ENCODE measurements at regions not wholly inside any gene's neighbourhood (a gene's known extent, or its start where the extent isn't known, plus 50 kb on each side); places are given as distances from the start of the nearest gene placed in this dataset.

DNA sequence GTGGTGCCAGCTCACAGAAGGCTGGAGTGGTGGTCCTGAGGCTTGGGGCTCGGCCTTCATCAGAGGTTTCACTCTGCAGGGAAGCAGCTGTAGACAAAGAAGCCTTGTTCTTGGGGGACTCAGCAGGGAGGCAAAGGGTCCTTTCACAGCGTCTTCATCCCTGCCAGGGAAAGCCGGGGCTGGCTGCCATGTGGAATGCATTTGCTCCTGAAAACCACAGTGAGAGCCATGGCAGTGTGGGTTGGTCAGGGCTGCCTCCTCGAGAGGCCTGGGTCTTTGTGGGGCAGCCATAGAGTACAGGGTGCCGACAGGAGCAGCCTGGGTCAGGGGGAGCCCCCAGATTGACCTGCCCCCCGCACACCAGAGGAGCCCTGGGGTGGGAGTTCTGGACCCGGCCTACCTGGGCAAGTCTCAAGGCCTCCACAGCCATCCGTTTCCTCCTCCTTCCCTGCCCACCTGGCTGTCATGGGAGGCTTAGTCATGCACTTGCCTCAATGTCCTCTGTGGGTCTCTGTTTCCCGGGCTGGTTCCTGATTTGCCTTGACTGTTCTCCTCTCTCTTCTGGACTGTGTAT, 144.0 kb downstream of the CDC5L start:
- no peak for DNase-seq (ENCODE audit: low read depth)

DNA sequence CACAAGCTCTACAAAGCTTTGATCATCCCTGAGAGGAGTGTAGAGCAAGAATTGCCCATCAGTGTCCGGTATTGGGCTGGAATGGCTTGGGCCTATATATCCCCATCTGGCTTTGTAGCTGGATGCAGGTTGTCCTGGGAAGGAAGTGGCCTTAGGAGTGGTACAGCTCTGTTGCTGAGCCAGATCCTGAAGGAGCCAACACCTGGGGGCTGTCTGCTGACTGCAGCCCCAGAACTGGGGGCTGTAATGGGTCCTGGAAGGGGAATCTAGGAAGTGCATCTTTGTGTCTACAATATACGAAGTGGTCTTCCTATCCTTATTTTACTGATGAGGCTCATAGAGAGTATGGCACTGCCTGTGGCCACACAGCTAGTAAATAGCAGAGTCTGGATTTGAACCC, 145.9 kb downstream of the CDC5L start:
- no peak for DNase-seq (ENCODE audit: low read depth)

DNA sequence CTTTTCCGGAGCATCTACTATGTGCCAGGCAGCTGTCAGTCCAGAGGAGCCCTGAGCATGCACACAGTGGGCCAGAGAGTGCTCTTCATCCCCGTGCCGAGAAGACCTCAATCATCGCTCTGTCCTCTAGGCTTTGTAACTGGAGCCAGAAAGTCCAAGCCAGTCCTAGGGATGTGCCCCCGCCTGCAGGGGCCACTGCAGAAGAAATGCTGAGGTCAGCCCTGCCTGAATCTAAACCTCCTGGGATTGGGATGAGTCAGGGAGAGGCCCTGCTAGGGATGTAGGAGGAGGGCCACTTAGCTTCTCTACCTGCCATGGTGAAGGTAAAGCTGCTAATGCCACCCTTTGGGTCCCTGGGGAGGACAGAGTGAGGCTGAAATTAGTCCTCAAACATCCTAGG, 146.8 kb downstream of the CDC5L start:
- no peak for DNase-seq (ENCODE audit: low read depth)

DNA sequence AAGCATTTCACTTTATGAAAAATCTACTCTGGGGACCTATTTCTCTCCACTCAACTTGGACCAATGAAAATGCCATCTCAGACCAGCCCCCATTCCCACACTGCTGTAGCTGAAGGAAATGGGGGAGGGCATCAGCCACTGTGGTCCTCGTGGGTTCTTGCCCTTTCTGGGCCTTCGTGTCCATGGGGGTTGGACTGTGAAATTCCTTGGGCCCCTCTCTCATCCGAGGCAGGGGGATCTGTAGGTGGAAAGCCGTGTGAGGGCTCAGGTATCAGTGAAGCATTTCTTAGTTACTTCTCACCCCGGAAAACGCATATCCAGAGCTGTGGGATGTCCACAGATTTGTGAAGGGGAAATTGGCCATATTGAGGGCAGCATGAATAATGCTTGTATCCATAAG, 147.9 kb downstream of the CDC5L start:
- DNase-seq (ENCODE audit: low read depth): no peak

DNA sequence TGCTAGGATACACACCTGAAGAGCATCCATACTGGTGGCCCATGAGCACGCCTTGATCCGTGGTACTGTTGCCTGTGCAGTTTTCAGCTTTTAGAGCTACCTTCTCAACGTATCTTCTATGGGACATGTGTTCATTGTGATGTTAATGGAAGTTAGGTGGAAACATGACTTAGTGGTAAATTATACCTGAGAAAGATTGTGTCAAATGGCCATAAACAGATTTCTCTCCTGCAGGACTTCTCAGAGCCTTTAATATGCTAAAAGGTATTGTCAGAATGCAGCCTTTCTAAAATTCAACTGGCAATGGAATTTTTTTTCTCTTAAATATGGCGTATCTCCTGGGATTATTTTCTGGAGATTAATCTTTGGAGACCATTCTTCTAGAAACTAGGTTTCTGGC, 148.5 kb downstream of the CDC5L start:
- no peak for DNase-seq (ENCODE audit: low read depth)

DNA sequence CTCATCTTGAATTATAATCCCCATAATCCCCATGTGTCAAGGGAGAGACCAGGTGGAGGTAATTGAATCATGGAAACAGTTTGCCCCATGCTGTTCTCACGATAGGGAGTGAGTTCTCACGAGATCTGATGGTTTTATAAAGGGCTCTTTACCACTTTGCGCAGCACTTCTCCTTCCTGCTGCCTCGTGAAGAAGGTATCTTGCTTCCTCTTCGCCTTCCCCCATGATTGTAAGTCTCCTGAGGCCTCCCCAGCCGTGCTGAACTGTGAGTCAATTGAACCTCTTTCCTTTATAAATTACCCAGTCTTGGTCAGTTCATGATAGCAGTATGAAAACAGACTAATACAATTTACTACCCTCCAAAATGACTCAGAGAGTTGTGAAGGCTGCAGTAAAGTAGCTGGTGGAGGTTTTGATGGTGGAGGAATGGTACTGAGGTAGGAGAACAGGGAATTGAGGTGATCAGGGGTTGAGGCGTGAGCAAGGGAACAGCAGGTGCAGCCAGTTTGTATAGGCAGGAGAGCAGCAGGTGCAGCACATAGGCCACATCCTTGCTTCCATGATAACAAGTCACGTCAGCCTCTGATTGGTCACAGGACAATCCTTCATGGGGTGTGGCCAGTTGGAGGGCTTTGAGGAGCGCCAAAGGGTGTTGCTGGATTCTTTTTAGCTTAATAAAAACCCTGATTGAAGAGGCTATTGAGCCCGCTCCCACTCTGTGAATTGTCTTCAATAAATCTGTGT, 150.0 kb downstream of the CDC5L start:
- DNase-seq (ENCODE audit: low read depth): no peak

DNA sequence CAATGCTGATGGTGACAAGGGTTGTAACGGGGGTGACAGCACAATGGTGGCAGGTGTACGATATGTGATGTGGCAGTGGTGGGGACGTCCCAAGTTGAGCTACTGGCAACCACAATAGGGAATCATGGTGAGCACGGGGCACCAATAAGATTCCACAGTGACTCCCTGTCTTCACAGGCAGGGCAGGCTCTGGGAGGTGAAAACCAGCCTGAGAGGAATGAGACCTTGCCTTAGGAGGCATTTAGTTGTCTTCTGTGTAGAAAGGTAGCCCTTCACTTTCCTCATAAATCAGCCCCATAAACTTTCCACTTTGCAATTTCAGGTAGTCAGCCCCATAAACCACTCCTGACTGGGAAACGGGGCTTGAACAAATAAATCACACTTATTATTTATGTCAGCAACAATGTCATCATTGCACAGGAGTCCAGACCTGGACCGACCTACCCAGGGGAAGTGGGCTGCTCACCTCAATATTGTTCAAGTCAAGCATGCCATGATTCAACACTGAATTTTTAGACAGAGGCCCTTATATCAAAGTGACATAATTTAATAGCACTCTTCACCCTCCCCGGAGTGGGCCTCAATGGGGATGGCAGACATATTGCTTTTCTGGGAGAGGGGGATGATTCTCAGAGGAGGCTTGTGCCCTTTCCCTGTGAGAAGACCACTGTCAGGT, 150.8 kb downstream of the CDC5L start:
- DNase-seq (ENCODE audit: low read depth): no peak

DNA sequence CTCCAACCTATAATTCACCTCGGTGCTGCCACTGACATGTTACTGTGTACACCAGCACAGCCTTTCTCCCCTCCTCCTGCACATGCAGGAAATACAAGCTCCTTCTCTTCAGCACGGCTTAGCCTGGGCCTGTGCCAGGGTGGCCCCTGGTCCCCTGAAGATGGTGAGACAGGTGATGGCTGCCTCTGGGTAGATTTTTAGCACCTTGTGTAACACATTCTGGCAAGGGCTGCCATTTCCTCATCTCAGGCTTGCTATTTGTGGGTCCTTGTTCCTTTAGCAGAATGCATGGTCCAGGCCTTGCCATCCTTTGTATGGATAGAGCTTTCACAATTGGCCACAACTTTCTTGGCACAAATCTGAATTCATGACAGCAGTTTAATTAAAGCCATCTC, 151.3 kb downstream of the CDC5L start:
- no peak for DNase-seq (ENCODE audit: low read depth)

DNA sequence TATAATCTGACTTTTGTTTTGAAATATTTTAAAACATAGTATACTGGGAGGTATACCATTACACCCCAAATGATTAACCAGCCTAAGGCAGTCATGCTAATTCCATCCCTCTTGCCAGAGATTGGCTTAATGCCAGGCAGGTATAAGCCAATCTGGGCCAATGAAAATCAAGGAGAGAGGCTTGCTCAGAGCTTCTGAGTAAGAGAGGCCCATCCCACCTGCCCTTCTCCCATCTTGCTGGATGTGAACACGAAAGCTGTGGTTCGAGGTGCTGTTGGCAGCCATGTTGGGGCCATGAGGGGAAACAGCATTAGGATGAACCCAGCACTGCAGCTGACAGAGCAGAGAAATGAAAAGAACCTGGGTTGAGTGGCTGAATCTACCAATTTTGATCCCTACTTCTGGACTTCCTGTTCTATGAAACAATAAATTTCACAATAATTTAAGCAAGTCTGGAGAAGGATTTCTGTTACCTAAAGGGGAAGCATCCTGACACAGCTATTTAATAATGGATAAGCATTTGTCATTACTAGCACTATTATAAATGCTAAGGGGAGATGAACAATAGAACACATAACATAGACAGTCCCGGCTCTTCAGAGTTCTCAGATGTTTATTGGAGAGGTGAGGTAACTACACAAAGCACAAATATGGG, 152.3 kb downstream of the CDC5L start:
- no peak for DNase-seq (ENCODE audit: low read depth)

DNA sequence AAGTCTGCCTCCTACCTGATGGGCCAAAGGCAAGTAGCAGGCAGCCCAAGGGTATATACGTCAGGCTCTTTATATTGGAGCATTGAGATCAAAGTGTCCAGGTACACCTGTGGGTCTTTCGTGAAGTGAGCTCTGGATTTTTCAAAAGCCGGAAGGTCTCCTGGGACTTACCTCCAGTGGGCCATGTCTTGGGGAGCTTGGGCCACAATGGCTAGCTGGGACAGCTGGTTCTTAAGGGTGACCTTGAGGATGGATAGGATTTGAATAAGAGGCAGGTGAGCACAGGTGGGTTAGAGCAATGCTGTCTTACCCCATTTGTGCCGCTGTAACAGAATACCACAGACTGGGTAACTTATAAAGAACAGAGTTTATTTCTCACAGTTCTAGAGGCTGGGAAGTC, 153.4 kb downstream of the CDC5L start:
- DNase-seq (ENCODE audit: low read depth): no peak

DNA sequence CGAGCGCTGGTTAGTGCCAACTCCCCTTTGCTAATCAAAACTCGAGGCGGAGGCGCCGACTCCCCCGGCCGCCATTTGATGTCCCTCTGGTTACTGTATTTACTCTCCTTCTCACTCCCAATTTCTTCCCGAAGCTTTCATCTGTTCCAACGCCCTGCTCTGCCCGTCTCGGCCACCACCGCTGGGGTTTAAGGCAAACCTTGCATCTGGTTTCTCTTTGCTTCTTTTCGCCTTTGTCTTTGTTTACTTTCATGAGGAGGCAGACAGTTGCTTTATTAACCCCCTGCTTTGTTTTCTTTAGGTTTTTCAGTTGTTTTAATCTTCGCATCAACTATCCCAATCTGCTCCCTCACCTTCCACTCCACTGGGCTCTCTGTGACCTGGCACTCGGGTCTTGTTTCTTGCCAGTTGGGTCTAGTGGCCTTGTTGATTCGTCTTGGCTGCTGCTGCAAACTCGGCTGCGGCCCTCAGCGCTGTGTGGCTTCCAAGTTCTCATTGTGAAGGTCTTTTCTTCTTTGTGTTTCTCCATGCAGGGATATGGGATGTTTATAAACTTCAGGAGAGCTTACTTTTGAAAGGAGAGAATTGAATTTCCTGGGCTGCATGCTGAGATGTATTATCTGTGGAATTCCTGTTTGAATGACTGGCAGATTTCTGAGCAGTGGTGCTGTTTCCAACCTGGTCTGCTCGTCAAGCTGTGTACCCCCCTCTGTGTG, 155.1 kb downstream of the CDC5L start:
- DNase-seq (ENCODE audit: low read depth): peak; percentile 21

DNA sequence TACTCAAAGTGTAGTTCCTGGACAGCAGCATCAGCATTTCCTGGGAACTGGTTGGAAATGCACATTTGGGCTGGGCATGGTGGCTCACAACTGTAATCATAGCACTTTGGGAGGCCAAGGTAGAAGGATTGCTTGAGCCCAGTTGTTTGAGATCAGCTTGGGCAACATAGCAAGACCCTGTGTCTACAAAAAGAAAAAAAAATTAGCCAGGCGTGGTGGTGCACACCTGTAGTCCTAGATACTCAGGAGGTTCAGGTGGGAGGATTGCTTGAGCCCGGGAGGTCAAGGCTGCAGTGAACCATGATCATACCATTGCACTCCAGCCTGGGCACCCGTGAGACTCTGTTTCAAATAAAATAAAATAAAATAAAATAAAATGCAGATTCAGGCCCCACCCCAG, 156.2 kb downstream of the CDC5L start:
- DNase-seq (ENCODE audit: low read depth): no peak

DNA sequence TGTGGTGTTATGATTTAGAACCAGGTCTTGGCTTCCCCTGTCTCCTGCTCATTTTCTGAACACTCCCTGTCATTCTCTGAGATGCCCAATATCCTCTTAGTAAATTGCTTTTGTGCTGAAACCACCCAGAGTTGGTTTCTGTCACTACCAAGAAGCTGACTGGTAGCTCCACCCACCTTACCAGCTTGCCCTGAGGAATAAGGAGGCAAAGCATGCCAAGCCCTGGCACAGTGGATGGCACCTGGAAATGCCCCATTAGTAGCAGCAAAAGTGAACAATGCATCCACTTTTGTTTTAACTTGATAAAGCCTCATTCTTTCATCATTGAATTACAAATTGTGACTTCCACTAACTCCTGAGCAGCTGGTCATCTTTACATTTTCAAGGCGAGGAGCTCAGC, 157.7 kb downstream of the CDC5L start:
- DNase-seq (ENCODE audit: low read depth): no peak

DNA sequence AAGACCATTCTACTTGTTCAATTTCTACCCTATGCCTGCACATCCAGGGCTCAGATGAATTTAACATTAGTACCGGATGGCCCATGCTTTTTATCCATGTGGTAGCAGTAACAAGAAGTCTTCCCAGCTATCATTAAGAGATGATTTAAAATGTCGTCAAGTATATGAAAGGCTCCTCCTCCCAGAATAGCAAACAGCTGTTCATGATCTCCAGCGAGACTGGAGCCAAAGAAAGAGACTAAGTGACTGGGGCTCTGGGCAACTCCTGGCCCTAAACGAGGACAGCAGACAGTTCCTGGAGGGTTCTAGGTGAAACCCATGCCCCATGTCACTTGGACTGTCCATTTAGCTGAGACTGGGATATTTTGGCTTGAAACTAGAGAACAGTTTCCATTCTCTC, 160.8 kb downstream of the CDC5L start:
- no peak for DNase-seq (ENCODE audit: low read depth)

DNA sequence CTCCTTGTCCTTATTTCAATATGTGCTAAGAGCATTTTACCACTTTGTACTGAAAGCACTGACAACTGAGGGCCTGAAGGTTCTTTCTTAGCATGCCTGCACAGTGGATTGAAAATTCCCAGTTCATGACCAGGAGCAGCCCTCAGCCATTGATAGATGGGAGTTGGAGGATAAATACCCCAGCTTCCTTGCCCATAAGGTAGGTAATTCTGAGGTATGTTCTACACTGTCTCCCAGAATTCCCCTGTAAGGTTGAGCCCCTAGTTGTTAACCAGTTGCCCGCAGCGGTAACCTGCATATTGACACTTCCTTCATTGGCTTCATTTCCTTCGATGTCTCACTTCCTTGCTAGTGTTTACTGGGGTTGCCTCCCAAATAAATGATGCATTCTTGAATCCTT, 162.0 kb downstream of the CDC5L start:
- DNase-seq (ENCODE audit: low read depth): no peak

DNA sequence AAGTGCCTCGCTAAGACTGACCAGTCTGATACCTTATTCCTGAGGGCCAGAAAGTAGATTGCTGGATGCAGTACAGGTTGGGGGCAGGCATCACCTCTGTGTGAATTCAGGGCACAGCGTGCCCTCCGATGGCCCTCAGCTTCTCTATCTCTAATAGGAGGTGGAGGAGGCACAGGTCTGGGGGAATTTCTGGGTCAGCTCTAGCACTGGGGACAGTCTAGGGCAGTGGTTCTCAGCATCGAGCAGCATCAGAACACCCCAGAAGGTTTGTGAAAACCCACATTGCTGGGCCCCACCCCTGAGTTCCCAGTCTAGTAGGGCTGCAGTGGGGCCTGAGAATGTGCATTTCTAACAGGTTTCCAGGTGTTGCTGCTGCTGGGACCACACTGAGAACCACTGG, 166.7 kb downstream of the CDC5L start:
- no peak for DNase-seq (ENCODE audit: low read depth)

DNA sequence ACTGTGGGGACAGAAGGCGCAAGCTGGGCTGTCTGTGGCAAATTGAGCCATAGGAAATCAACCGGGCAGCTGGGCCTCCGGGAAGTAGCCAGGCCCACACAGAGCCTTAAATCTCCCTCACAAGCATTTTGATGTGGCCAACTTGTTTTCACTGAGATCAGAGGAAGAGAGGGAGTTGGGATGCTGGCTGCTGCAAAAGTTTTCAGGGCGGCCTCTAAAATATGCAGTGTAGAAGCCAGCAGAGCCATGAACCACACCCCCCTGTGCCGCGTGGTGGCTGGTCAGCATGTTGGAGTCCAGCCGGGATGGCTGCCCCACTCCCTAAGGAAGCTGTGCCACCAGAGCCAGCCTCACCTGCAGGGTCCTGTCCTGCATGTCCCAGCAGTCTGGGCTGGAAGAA, 167.4 kb downstream of the CDC5L start:
- no peak for DNase-seq (ENCODE audit: low read depth)

DNA sequence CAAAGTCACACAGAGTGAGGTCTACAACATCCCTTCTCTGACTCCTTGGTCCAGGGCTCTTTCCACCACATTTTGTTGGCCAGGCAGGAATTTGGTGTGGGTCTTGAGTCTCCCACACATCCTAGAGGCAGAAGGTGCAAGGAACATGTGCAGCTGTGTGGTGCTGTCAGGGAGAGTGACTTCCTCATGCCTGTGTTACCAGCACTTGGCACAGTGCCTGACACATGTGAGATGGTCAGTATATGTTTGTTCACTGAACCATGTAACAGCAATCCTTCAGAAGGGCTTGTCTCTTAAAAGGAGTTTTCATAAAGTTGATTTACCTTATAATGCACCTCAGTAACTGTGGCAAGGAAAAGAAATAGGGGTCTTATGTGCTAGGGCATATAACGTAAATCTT, 168.5 kb downstream of the CDC5L start:
- no peak for DNase-seq (ENCODE audit: low read depth)

DNA sequence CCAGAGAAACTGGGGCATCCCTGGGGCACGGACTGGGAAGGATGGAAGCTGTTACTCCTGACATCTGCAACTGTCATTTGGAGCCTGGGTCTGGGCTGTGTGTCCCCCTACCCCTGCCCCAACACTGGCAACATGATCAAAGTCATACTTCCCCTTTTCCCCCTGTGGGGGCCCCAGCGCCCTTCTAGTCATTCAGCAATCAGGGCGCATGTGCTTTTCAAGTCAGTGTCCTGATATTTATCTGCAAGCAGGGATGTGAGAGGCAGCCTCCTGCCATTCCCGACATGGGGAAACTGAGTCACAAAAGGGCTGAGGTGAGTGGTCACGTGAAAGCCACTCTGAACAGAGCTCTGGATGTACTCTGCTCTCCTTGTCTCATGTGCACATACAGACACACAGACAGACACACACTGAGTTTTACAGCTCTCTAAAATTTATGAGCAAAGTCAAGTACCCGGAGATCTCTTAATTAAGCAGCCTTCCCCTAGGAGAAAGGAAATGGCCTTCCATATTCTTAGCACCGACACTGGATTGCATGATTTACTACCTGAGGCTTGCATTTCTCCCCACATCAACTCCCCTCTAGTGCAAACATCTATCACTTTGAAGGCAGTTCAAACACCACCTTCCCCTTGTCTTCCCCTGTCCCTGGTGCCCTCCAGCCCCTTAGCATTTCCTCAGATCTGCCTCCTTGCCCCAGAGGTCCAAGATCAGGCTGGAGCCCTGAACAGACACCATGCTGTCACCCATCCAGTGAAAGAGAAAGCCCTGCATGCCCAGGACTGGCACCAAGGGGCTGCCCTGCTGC, 170.7 kb downstream of the CDC5L start:
- no peak for DNase-seq (ENCODE audit: low read depth)

DNA sequence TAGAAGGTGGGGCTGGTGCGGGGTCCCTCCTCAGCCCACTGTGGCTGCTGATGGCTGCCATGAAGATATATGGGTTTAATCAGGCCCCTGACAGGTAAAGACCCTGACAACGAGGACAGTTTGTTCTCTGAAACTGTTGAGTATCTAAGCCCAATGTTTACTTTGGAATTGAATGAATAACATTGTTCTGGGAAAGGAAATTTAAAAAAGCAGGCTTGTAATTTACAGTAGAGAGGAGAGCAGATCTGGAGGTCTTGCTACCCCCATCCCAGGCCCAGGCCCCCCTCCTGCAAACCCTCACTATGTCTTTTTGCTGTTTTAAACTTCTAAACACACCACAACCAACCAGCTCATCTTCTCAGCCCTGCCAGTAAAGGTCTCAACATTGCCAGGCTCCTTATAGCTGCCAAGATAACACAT, 171.3 kb downstream of the CDC5L start:
- DNase-seq (ENCODE audit: low read depth): no peak

DNA sequence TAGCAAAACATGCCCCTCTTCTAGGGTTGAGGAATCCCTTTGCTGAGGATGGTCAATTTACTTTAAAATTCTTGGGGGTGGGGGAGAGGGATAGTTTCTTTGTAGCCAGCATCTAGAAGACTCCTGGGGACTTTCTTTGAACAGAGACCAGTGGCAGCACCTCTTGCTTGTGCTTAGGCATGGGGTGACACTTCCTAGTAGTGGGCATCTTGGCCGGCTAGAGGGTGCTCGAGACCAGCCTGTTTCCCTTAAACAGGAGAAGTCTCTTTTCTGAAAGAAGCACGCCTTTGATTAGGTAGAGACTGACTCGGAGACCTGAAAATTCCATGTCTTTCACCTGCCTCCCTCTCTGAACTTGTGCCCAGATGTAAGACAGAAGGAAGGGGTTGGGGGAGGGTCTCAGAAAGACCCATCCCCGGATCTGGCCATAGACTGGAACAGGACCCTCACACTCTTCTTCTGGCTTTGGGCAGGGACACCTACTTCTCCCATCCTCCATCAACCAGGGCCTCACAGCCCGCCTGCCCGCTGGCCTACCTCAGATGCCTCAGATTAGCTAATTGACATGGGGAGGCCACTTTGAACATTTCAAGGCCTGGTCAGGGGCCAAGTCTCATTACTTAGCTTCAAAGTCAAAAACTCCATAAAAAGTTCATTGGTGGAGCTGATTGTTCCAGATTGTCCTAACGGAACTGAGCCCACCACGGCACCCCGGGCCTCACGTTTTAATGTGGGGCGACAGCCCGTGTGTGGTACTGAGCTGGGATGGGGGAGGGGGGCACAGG, 172.2 kb downstream of the CDC5L start:
- no peak for DNase-seq (ENCODE audit: low read depth)
